ENCODE measurements at regions not wholly inside any gene's neighbourhood (a gene's known extent, or its start where the extent isn't known, plus 50 kb on each side); places are given as distances from the start of the nearest gene placed in this dataset.

GRCh38 chr5:82800826-82801225 is 276.4 kb downstream of the TMEM167A start:
- no peak overlapping the region for H2AFZ ChIP-seq (ENCODE audit: low read depth, low read length, poor library complexity, severe bottlenecking)
- ATAC-seq = no peak
- intact Hi-C loops (cut with micrococcal nuclease) = no loop called here
- DNase-seq (ENCODE audit: low read depth, low spot score) = no peak
- no peaks in the 10 kb centered on the region for H3K79me2 ChIP-seq (ENCODE audit: insufficient read depth, low read length)
- BruUV-seq (replicated peaks) = no TSS peak
- ChIA-PET RAD21 (ENCODE audit: low non-redundant PET in 1 of 2, low total read pairs in 2 of 2, uncharacterized antibody in 2 of 2, unreplicated experiment in 2 of 2) (no interaction called here), CTCF (no interaction called here), POLR2A (no interaction called here)
- no peak overlapping the region for H3K9ac ChIP-seq (ENCODE audit: low read length)
- no peaks in the 10 kb centered on the region for H3K36me3 ChIP-seq (ENCODE audit: control insufficient read depth in 1 of 2, insufficient read depth in 2 of 2, low read length in 2 of 2)
- H4K20me1 ChIP-seq (ENCODE audit: insufficient read depth) = no peaks in the 10 kb centered on the region
- no peaks in the 10 kb centered on the region for H3K9me3 ChIP-seq (ENCODE audit: control insufficient read depth in 1 of 2, insufficient read depth in 1 of 2, low read depth in 1 of 2, low read length in 2 of 2)
- TF ChIP-seq RAD21 (IDR thresholded peaks at IDR 0.05; ENCODE audit: low read depth) (no peak), CTCF (IDR thresholded peaks at IDR 0.05 in 2 of 3, conservative IDR thresholded peaks at IDR 0.05 in 1 of 3; ENCODE audit: borderline replicate concordance in 1 of 3, insufficient read depth in 1 of 3, low read depth in 2 of 3, low read length in 2 of 3) (no peak), YY1 (IDR thresholded peaks at IDR 0.05; ENCODE audit: extremely low read depth, insufficient replicate concordance, low read depth, low read length) (no peak), TCF7L2 (IDR thresholded peaks at IDR 0.05; ENCODE audit: borderline replicate concordance, extremely low read depth, insufficient read depth, insufficient read length) (no peak)
- no peaks in the 10 kb centered on the region for H3K4me1 ChIP-seq (ENCODE audit: control insufficient read depth in 1 of 2, insufficient read depth in 2 of 2, low read length in 2 of 2)
- H3K27me3 ChIP-seq (ENCODE audit: insufficient read depth, low read length) = no peaks in the 10 kb centered on the region
- no peaks in the 10 kb centered on the region for H3K9me2 ChIP-seq (ENCODE audit: insufficient read depth)
- no peak overlapping the region for H3K27ac ChIP-seq (ENCODE audit: low read depth, low read length)
- H3K4me3 ChIP-seq (replicated peaks in 1 of 2; ENCODE audit: low read depth in 1 of 2, low read length in 2 of 2) = no peak overlapping the region
- no peak overlapping the region for H3K4me2 ChIP-seq (ENCODE audit: low read length)

GRCh38 chr5:82799361-82800077 is 277.7 kb downstream of the TMEM167A start:
- ChIA-PET RAD21 (ENCODE audit: low non-redundant PET in 1 of 2, low total read pairs in 2 of 2, uncharacterized antibody in 2 of 2, unreplicated experiment in 2 of 2) (no interaction called here), POLR2A (no interaction called here), CTCF (no interaction called here)
- no peaks in the 10 kb centered on the region for H3K4me1 ChIP-seq (ENCODE audit: control insufficient read depth in 1 of 2, insufficient read depth in 2 of 2, low read length in 2 of 2)
- peak overlapping the region; percentile 9 for H2AFZ ChIP-seq (ENCODE audit: low read depth, low read length, poor library complexity, severe bottlenecking)
- no peak overlapping the region for H3K4me3 ChIP-seq (replicated peaks in 1 of 2; ENCODE audit: low read depth in 1 of 2, low read length in 2 of 2)
- TF ChIP-seq CTCF (IDR thresholded peaks at IDR 0.05 in 2 of 3, conservative IDR thresholded peaks at IDR 0.05 in 1 of 3; ENCODE audit: borderline replicate concordance in 1 of 3, insufficient read depth in 1 of 3, low read depth in 2 of 3, low read length in 2 of 3) = peak in 2 of 3 experiments; percentile 30 to 47; a peak in 3 of 6 replicates
- no peak for TF ChIP-seq EZH2phosphoT487 (IDR thresholded peaks at IDR 0.05; ENCODE audit: borderline replicate concordance)
- no TSS peak for BruUV-seq (replicated peaks)
- intact Hi-C loops (cut with micrococcal nuclease) = no loop called here
- no peaks in the 10 kb centered on the region for H3K79me2 ChIP-seq (ENCODE audit: insufficient read depth, low read length)
- ATAC-seq (peak; percentile 74), DNase-seq (ENCODE audit: low read depth, low spot score) (no peak)
- no peaks in the 10 kb centered on the region for H3K9me3 ChIP-seq (ENCODE audit: control insufficient read depth in 1 of 2, insufficient read depth in 1 of 2, low read depth in 1 of 2, low read length in 2 of 2)
- H3K27ac ChIP-seq (ENCODE audit: low read depth, low read length) = no peak overlapping the region
- H3K36me3 ChIP-seq (ENCODE audit: control insufficient read depth in 1 of 2, insufficient read depth in 2 of 2, low read length in 2 of 2) = no peaks in the 10 kb centered on the region
- H3K4me2 ChIP-seq (ENCODE audit: low read length) = no peak overlapping the region
- no peak overlapping the region for H3K9ac ChIP-seq (ENCODE audit: low read length)
- no peaks in the 10 kb centered on the region for H3K27me3 ChIP-seq (ENCODE audit: insufficient read depth, low read length)
- H4K20me1 ChIP-seq (ENCODE audit: insufficient read depth) = no peaks in the 10 kb centered on the region
- no peaks in the 10 kb centered on the region for H3K9me2 ChIP-seq (ENCODE audit: insufficient read depth)
